K562 (cell line): ENCODE measurements at regions not wholly inside any gene's neighbourhood (a gene's known extent, or its start where the extent isn't known, plus 50 kb on each side); places are given as distances from the start of the nearest gene placed in this dataset.

Experiments used
- ATAC-seq: fragments of 200-7000 bp; cut with Tn5 transposase; 3 replicates; pipeline ENCODE4 v1.9.1; 2020; ENCODE audit warnings: moderate library complexity
- BruUV-seq: library from RNA; stranded (reverse); fragments of 400-500 nt; replicated peaks from 2 replicates; lab custom pipeline; 2021; lab: Mats Ljungman, UMichigan
- CTCF ChIA-PET: fragments of 300-600 bp; formaldehyde crosslinking; extraction: SDS; loops from one replicate; lab custom pipeline; 2021; ENCODE audit warnings: low intra/inter-chr PET ratio; lab: Yijun Ruan, JAX
- POLR2A ChIA-PET: fragments of 300-600, 350-650 bp; sonication (Branson Sonifier 250); formaldehyde crosslinking; extraction: SDS; loops from one replicate; lab custom pipeline; 2021; ENCODE audit warnings: antibody characterized with exemption, inconsistent platforms; lab: Yijun Ruan, JAX
- DNase-seq, 4 experiments: peaks; one replicate each; pipeline versions ENCODE4 v3.0.0 to v3.0.0-alpha.2; 2011 to 2018; ENCODE audit warnings: low spot score in 3 of 4, mixed read lengths in 3 of 4; ENCODE audit errors: extremely low read depth in 1 of 4
- FAIRE-seq: peaks from 2 replicates; lab custom pipeline; 2011; peaks lifted over from hg19 to GRCh38; lab: Jason Lieb, UNC
- H2AFZ ChIP-seq: 2 replicates; pipeline ENCODE4 v1.6.0; 2011; ENCODE audit warnings: low read depth, low read length, control low read depth, inconsistent platforms
- H3K27ac ChIP-seq: fragments of 200-600 bp; 3 replicates; pipeline ENCODE4 v1.8.0; 2011; ENCODE audit warnings: low read depth, mild to moderate bottlenecking, control low read depth, inconsistent platforms, low read length, moderate library complexity, mixed read lengths; ENCODE audit errors: extremely low read depth
- H3K27me3 ChIP-seq, 2 experiments: fragments of 300-600 bp in 1 of 2; 2 replicates in 1 of 2; 3 replicates in 1 of 2; pipeline versions ENCODE4 v1.6.0 to v1.8.0; 2011; ENCODE audit warnings: inconsistent platforms in 2 of 2, low read length in 2 of 2, mild to moderate bottlenecking in 1 of 2, mixed read lengths in 1 of 2, moderate library complexity in 1 of 2; ENCODE audit not compliant: control insufficient read depth in 2 of 2, insufficient read depth in 2 of 2
- H3K36me3 ChIP-seq: fragments of 300-600 bp; 3 replicates; pipeline ENCODE4 v1.8.0; 2011; ENCODE audit warnings: mild to moderate bottlenecking, low read length, inconsistent platforms; ENCODE audit not compliant: control insufficient read depth, insufficient read depth
- H3K4me1 ChIP-seq, 2 experiments: fragments of 200-600 bp in 1 of 2; replicated peaks in 1 of 2; 2 replicates in 1 of 2; 3 replicates in 1 of 2; pipeline versions ENCODE4 v1.5.1 to v1.8.0; 2011; ENCODE audit warnings: inconsistent platforms in 2 of 2, low read length in 2 of 2, mild to moderate bottlenecking in 1 of 2, mixed read lengths in 1 of 2, moderate library complexity in 1 of 2; ENCODE audit not compliant: control insufficient read depth in 2 of 2, insufficient read depth in 2 of 2
- H3K4me2 ChIP-seq: 2 replicates; pipeline ENCODE4 v1.6.1; 2011; ENCODE audit warnings: low read length, control low read depth, inconsistent platforms, mixed read lengths; ENCODE audit not compliant: insufficient read depth
- H3K4me3 ChIP-seq: fragments of 200-600 bp; sonication (generic), shearing (Covaris generic); 2 replicates; pipeline ENCODE4 v1.5.1; 2016; ENCODE audit warnings: control low read depth, inconsistent platforms
- H3K79me2 ChIP-seq: fragments of 200-600 bp; 3 replicates; pipeline ENCODE4 v1.8.0; 2011; ENCODE audit warnings: low read length, inconsistent platforms; ENCODE audit not compliant: control insufficient read depth, insufficient read depth
- H3K9ac ChIP-seq, 2 experiments: 2 replicates each; pipeline versions ENCODE4 v1.6.0 to v1.6.1; 2011; ENCODE audit warnings: low read depth in 2 of 2, low read length in 2 of 2, control low read depth in 1 of 2, inconsistent platforms in 1 of 2, mild to moderate bottlenecking in 1 of 2, mixed read lengths in 1 of 2; ENCODE audit not compliant: insufficient read depth in 1 of 2
- H3K9me1 ChIP-seq: one replicate; pipeline ENCODE4 v1.6.0; 2011; ENCODE audit warnings: inconsistent platforms, mild to moderate bottlenecking, low read length, moderate library complexity; ENCODE audit not compliant: control insufficient read depth, insufficient read depth
- H3K9me3 ChIP-seq: replicated peaks from 2 replicates; pipeline ENCODE4 v1.5.1; 2011; ENCODE audit warnings: low read depth, low read length, inconsistent platforms; ENCODE audit not compliant: control insufficient read depth, insufficient read depth
- H4K20me1 ChIP-seq: replicated peaks from 2 replicates; pipeline ENCODE4 v1.6.1; 2011; ENCODE audit warnings: low read length, inconsistent platforms, mixed read lengths; ENCODE audit not compliant: control insufficient read depth, insufficient read depth
- EHMT2 ChIP-seq: fragments of 450-650 bp; IDR thresholded peaks from 2 replicates; pipeline ENCODE4 v1.6.1; 2018; ENCODE audit warnings: antibody characterized with exemption
- ETV5 ChIP-seq: sonication (generic); formaldehyde crosslinking; IDR thresholded peaks from 2 replicates; pipeline ENCODE4 v1.4.0; 2020; ENCODE audit warnings: low read depth, mild to moderate bottlenecking, missing genetic modification reagents
- GATAD2A ChIP-seq: fragments of 450-650 bp; IDR thresholded peaks from 2 replicates; pipeline ENCODE4 v1.6.1; 2017
- HNRNPL ChIP-seq: fragments of 200-400 bp; formaldehyde crosslinking; IDR thresholded peaks from 2 replicates; pipeline ENCODE4 v1.6.1; 2017; ENCODE audit warnings: low read depth, mild to moderate bottlenecking, low read length
- MAFK ChIP-seq: IDR thresholded peaks from 2 replicates; pipeline ENCODE4 v1.6.1; 2011; ENCODE audit warnings: low read length, improper control_type of control experiment
- MCM7 ChIP-seq, 2 experiments: fragments of 450-650 bp; IDR thresholded peaks; 2 replicates each; pipeline ENCODE4 v1.6.1; 2016 to 2018
- NR2C2 ChIP-seq, 2 experiments: fragments of 200-800 bp in 1 of 2; sonication (Bioruptor generic) in 1 of 2; sonication (generic) in 1 of 2; formaldehyde crosslinking in 1 of 2; IDR thresholded peaks; 2 replicates each; pipeline versions ENCODE4 v1.6.1 to v1.8.0; 2016 to 2022; ENCODE audit warnings: mild to moderate bottlenecking in 1 of 2, missing compliant biosample characterization in 1 of 2, missing genetic modification characterization in 1 of 2, missing genetic modification reagents in 1 of 2
- RERE ChIP-seq: sonication (generic); formaldehyde crosslinking; IDR thresholded peaks from 2 replicates; pipeline ENCODE4 v1.8.0; 2023; ENCODE audit warnings: missing genetic modification reagents, mild to moderate bottlenecking, borderline replicate concordance
- SMAD4 ChIP-seq: fragments of 250-450 bp; sonication (Bioruptor Pico); conservative IDR thresholded peaks from 2 replicates; pipeline ENCODE4 v1.8.0; 2021; ENCODE audit warnings: inconsistent platforms, mild to moderate bottlenecking, moderate library complexity
- SPI1 ChIP-seq: IDR thresholded peaks from 2 replicates; pipeline ENCODE4 v1.6.1; 2011; ENCODE audit warnings: low read depth, low read length, control low read depth, borderline replicate concordance
- ZBTB12 ChIP-seq: fragments of 250-450 bp; sonication (Bioruptor Pico); IDR thresholded peaks from 2 replicates; pipeline ENCODE4 v1.4.0; 2020
- ZBTB33 ChIP-seq: sonication (generic); formaldehyde crosslinking; IDR thresholded peaks from 2 replicates; pipeline ENCODE4 v1.8.1; 2023; ENCODE audit warnings: mild to moderate bottlenecking, missing genetic modification reagents
- ZNF124 ChIP-seq: sonication (generic); formaldehyde crosslinking; IDR thresholded peaks from 2 replicates; pipeline ENCODE4 v1.8.1; 2022; ENCODE audit warnings: missing genetic modification reagents
- ZNF589 ChIP-seq: fragments of 200-800 bp; sonication (Bioruptor generic); IDR thresholded peaks from 2 replicates; pipeline ENCODE4 v1.6.1; 2016; ENCODE audit warnings: low read depth, missing genetic modification characterization, missing compliant biosample characterization
- ZNF699 ChIP-seq: fragments of 250-450 bp; sonication (Bioruptor Pico); IDR thresholded peaks from 2 replicates; pipeline ENCODE4 v1.8.0; 2021; ENCODE audit warnings: mild to moderate bottlenecking, moderate library complexity; ENCODE audit not compliant: insufficient replicate concordance
- WGBS: fragments of 100-300 bp; shearing (Covaris generic); methylation state at CpG from one replicate; pipeline ENCODE4 v1.1.6; 2016; ENCODE audit warnings: low coverage, mixed read lengths; ENCODE audit not compliant: insufficient coverage; ENCODE audit errors: missing lambda C conversion rate; 5-methylcytosine and 5-hydroxymethylcytosine counted together
- in situ Hi-C: fragments of 300-500 bp; cut with MboI; formaldehyde crosslinking; loops from 4 replicates; pipeline ENCODE4 v1.15.0; 2018; ENCODE audit warnings: inconsistent platforms, mixed read lengths
- intact Hi-C: fragments of 100-400 bp; cut with micrococcal nuclease; formaldehyde crosslinking; loops from 2 replicates; pipeline ENCODE4 v1.14.2; 2022

GRCh38 chr5:103444333-103445038, 118.1 kb downstream of the NUDT12 start:
- Histone ChIP-seq H4K20me1 (no peaks in the 10 kb centered on the region), H3K4me3 (no peak overlapping the region), H3K9me3 (no peaks in the 10 kb centered on the region), H3K79me2 (no peaks in the 10 kb centered on the region), H3K27me3 (no peaks in the 10 kb centered on the region), H3K9ac (no peak overlapping the region), H2AFZ (no peak overlapping the region), H3K9me1 (no peaks in the 10 kb centered on the region), H3K36me3 (no peaks in the 10 kb centered on the region), H3K4me2 (no peak overlapping the region), H3K27ac (no peak overlapping the region), H3K4me1 (no peaks in the 10 kb centered on the region)
- no TSS peak for BruUV-seq
- ATAC-seq (no peak), FAIRE-seq (no peak), DNase-seq (no peak)
- ChIA-PET POLR2A (no interaction called here), CTCF (no interaction called here)
- intact Hi-C loops, result no loop called here
- in situ Hi-C loops, result no loop called here
- 3% methylated on average over 4 of the region's 4 CpGs for WGBS
- TF ChIP-seq EHMT2, result no peak
- no peak for TF ChIP-seq ZNF124 (CRISPR knock-in tag)
- no peak for TF ChIP-seq ZBTB33 (CRISPR knock-in tag)
- no peak for TF ChIP-seq NR2C2 (CRISPR knock-in tag; IDR thresholded peaks at IDR 0.05)
- TF ChIP-seq NR2C2 (tag; IDR thresholded peaks at IDR 0.05), result peak; percentile 55
- no peak for TF ChIP-seq MAFK
- no peak for TF ChIP-seq GATAD2A
- no peak for TF ChIP-seq ETV5 (CRISPR knock-in tag)
- peak; percentile 55; the same call in 1 of the 2 replicates for TF ChIP-seq SPI1
- TF ChIP-seq ZNF699, result no peak
- TF ChIP-seq RERE (CRISPR knock-in tag), result no peak
- no peak for TF ChIP-seq ZNF589 (CRISPR knock-in tag)
- TF ChIP-seq MCM7 (IDR thresholded peaks at IDR 0.05), result no peak
- TF ChIP-seq ZBTB12 (CRISPR knock-in tag), result no peak
- TF ChIP-seq HNRNPL, result no peak
- no peak for TF ChIP-seq SMAD4 (CRISPR knock-in tag)
